Gastroesophageal sphincter (tissue), 4 donors: ENCODE measurements at regions not wholly inside any gene's neighbourhood (a gene's known extent, or its start where the extent isn't known, plus 50 kb on each side); places are given as distances from the start of the nearest gene placed in this dataset.
"Not testable (repeated sequence)": the region's sequence is repeated elsewhere in the genome, so short reads cannot be mapped to it uniquely, and the experiment has no call there.

Experiments
- ATAC-seq: fragments of 150-250 bp; one replicate; pipeline ENCODE4 v1.9.1; 2016; ENCODE audit warnings: mild to moderate bottlenecking, moderate library complexity
- H3K27ac ChIP-seq, 4 donors: fragments of 200-600 bp; sonication (generic) in 3 of 4; 1 replicate in 3 of 4; 2 replicates in 1 of 4; pipeline ENCODE4 v1.5.1; 2016 to 2019
- H3K27me3 ChIP-seq: fragments of 200-600 bp; sonication (generic); one replicate; pipeline ENCODE4 v1.5.1; 2019
- H3K36me3 ChIP-seq, 2 donors: fragments of 200-600 bp; sonication (generic); one replicate each; pipeline ENCODE4 v1.5.1; 2019; ENCODE audit warnings: control low read depth in 1 of 2
- H3K4me1 ChIP-seq, 3 donors: fragments of 200-600 bp; sonication (generic); 1 replicate in 2 of 3; 2 replicates in 1 of 3; pipeline ENCODE4 v1.5.1; 2016 to 2019; ENCODE audit warnings: control low read depth in 2 of 3
- H3K4me3 ChIP-seq, 2 donors: fragments of 200-600 bp; sonication (generic); one replicate each; pipeline ENCODE4 v1.5.1; 2019; ENCODE audit warnings: mild to moderate bottlenecking in 1 of 2, moderate library complexity in 1 of 2
- H3K9me3 ChIP-seq, 3 donors: fragments of 200-600 bp; sonication (generic); one replicate each; pipeline ENCODE4 v1.5.1; 2017 to 2019; ENCODE audit warnings: control low read depth in 2 of 3
- EP300 ChIP-seq: sonication (generic); formaldehyde crosslinking; IDR thresholded peaks from one replicate; pipeline ENCODE4 v1.6.1; 2017; ENCODE audit warnings: antibody characterized with exemption, mild to moderate bottlenecking
- POLR2A ChIP-seq, 2 donors: fragments of 450-650 bp; IDR thresholded peaks; one replicate each; pipeline ENCODE4 v1.6.1; 2017; ENCODE audit warnings: antibody characterized with exemption in 2 of 2, mild to moderate bottlenecking in 2 of 2, moderate library complexity in 1 of 2
- POLR2AphosphoS5 ChIP-seq: sonication (generic); formaldehyde crosslinking; IDR thresholded peaks from one replicate; pipeline ENCODE4 v1.6.1; 2017; ENCODE audit warnings: antibody characterized with exemption
- WGBS, 2 donors: methylation state at CpG; one replicate each; pipeline ENCODE4 v1.1.5; 2018; ENCODE audit warnings: low coverage in 1 of 2; 5-methylcytosine and 5-hydroxymethylcytosine counted together
- TF ChIP-seq, protein P1 (sequence below), 4 experiments: fragments of 200-600 bp in 2 of 4; fragments of 450-650 bp in 2 of 4; sonication (generic) in 1 of 4; IDR thresholded peaks; one replicate each; pipeline ENCODE4 v1.5.1; 2017 to 2019; ENCODE audit warnings: antibody characterized with exemption in 4 of 4, mild to moderate bottlenecking in 2 of 4, moderate library complexity in 2 of 4

GRCh38 chr12:84411031-84411430 lies 501.6 kb downstream of the SLC6A15 start:
- Histone ChIP-seq H3K27me3 (no peaks in the 10 kb centered on the region), H3K36me3 (no peaks in the 10 kb centered on the region)

DNA sequence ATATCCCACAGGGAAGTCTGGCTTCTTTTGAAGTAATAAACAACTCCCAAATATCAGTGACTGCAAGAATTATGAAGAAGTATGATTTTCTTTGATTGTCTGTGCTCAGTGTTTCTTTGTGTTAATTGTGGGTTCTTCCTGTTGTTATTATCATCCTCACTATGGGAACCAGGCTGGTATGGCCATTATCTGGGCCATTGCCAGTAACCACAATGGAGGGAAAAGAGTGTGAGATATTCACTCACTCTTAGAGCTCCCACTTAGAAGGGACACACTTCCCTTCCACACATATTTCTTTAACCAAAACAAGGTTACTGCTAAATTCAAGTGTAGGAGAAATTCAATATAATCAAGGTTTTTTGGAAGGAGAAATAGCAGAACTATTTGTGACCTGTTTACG lies 503.7 kb downstream of the SLC6A15 start:
- Histone ChIP-seq H3K27me3 (no peaks in the 10 kb centered on the region), H3K4me1 (no peaks in the 10 kb centered on the region), H3K4me3 (no peak overlapping the region), H3K36me3 (no peaks in the 10 kb centered on the region), H3K9me3 (no peaks in the 10 kb centered on the region), H3K27ac (no peak overlapping the region)
- TF ChIP-seq POLR2AphosphoS5 (no peak), POLR2A (IDR thresholded peaks at IDR 0.05) (no peak), EP300 (no peak)
- TF ChIP-seq, protein P1, sequence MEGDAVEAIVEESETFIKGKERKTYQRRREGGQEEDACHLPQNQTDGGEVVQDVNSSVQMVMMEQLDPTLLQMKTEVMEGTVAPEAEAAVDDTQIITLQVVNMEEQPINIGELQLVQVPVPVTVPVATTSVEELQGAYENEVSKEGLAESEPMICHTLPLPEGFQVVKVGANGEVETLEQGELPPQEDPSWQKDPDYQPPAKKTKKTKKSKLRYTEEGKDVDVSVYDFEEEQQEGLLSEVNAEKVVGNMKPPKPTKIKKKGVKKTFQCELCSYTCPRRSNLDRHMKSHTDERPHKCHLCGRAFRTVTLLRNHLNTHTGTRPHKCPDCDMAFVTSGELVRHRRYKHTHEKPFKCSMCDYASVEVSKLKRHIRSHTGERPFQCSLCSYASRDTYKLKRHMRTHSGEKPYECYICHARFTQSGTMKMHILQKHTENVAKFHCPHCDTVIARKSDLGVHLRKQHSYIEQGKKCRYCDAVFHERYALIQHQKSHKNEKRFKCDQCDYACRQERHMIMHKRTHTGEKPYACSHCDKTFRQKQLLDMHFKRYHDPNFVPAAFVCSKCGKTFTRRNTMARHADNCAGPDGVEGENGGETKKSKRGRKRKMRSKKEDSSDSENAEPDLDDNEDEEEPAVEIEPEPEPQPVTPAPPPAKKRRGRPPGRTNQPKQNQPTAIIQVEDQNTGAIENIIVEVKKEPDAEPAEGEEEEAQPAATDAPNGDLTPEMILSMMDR (IDR thresholded peaks at IDR 0.05), result no peak
- no peak for ATAC-seq
- WGBS, 2 donors, result 86 to 100% methylated on average over 1 of the region's 1 CpG

More at GRCh38 chr12:84411031-84411430, 501.6 kb downstream of the SLC6A15 start:
- TF ChIP-seq EP300 (no peak), POLR2AphosphoS5 (no peak), POLR2A (IDR thresholded peaks at IDR 0.05) (no peak)
- TF ChIP-seq, protein P1 (IDR thresholded peaks at IDR 0.05), result no peak
- H3K4me3 ChIP-seq, result no peak overlapping the region
- no peak for ATAC-seq
- no peaks in the 10 kb centered on the region for H3K9me3 ChIP-seq
- WGBS, 2 donors, result 67 to 91% methylated on average over 1 to 2 of the region's 3 CpGs
- H3K4me1 ChIP-seq, result no peaks in the 10 kb centered on the region
- no peak overlapping the region for H3K27ac ChIP-seq

DNA sequence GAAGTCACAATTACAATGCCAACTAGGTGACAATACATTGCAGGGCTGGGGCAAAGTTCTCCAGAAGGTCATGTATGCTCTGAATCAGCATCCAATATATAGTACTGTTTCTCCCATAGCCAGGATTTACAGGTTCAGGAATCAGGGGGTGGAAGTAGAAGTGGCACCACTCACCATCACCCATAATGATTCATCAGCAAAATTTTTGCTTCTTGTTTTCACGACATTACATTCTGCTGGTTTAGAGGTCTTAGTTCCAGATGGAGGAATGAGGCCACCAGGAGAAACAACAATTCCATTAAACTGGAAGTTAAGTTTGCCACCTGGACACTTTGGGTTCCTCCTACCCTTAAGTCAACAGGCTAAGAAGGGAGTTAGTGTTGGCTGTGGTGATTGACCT lies 505.9 kb downstream of the SLC6A15 start:
- not testable (repeated sequence) for H3K4me3 ChIP-seq, ATAC-seq, H3K9me3 ChIP-seq, H3K27me3 ChIP-seq, H3K27ac ChIP-seq, H3K36me3 ChIP-seq, H3K4me1 ChIP-seq
- 88 to 89% methylated on average over 1 of the region's 1 CpG for WGBS, 2 donors

DNA sequence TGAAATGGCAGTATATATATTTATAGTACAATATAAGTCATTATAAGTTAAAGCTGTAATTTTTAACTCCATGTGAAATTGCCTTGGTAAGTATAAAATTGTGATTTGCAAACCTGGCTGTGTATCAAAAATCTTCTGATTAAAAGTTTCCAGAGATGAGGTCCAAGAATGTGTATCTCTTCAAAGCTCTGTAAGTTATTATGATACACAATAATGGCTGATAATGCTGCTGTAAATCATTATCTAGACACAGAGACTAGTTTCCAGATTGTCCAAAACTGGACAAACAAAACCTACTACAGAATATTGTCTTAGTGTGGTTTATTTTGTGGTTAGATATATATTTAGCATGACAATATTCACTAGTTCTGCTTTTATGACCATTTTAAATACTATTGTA lies 514.8 kb downstream of the SLC6A15 start:
- no peak overlapping the region for H3K4me3 ChIP-seq
- TF ChIP-seq, protein P1 (IDR thresholded peaks at IDR 0.05), result no peak
- TF ChIP-seq POLR2AphosphoS5 (no peak), EP300 (no peak), POLR2A (IDR thresholded peaks at IDR 0.05) (no peak)
- no peaks in the 10 kb centered on the region for H3K27me3 ChIP-seq
- no peak overlapping the region for H3K27ac ChIP-seq
- H3K9me3 ChIP-seq, result no peaks in the 10 kb centered on the region
- H3K36me3 ChIP-seq, result no peaks in the 10 kb centered on the region
- H3K4me1 ChIP-seq, result no peaks in the 10 kb centered on the region
- ATAC-seq, result no peak

DNA sequence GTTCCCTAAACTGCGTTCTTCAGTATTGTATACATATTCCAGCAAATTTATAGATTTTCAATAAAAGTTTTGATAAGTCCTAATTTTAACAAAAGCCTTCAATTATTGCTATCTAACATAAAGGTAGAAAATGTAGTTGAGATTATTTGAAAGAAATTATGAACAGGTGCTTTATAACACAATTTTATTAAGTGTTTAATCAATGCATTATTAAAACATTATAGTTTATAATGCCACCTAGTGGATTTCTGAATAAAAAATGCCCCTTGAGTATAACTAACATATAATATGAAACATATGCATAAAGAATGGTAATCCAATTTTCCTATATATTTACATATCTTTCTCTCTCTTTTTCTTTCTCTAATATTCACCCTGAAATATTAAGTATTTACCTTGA lies 515.3 kb downstream of the SLC6A15 start:
- WGBS, 2 donors, result 73 to 94% methylated on average over 1 of the region's 1 CpG
- no peaks in the 10 kb centered on the region for H3K36me3 ChIP-seq
- H3K27me3 ChIP-seq, result no peaks in the 10 kb centered on the region

DNA sequence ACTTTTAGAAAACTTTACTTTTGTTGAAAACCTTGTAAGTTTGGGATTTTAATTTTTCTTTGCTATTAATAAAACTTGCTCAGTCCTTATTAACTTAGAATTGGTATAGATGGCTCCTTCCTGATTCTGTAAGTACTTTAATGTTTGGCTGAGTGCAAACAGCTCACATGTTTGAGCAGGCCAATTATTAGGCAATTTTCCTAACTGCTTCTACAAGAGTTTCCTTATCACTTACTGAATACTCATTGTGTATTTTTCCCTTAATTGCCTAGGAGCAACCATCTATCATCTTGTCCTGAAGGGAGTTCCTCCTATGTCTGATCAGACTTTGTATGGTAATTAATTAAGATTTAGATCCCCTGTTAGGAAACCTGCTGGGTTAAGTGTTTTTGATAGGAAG lies 521.4 kb downstream of the SLC6A15 start:
- not testable (repeated sequence) for H3K27me3 ChIP-seq, H3K4me1 ChIP-seq, H3K27ac ChIP-seq, H3K4me3 ChIP-seq, H3K36me3 ChIP-seq, ATAC-seq
- H3K9me3 ChIP-seq, result peaks cover 0 to 13% (median 0%) of the 10 kb centered on the region in 3 donors

More for the DNA sequence above, 515.3 kb downstream of the SLC6A15 start:
- Histone ChIP-seq H3K4me3 (no peak overlapping the region), H3K4me1 (no peaks in the 10 kb centered on the region), H3K9me3 (no peaks in the 10 kb centered on the region), H3K27ac (no peak overlapping the region)
- TF ChIP-seq, protein P1 (IDR thresholded peaks at IDR 0.05), result no peak
- TF ChIP-seq POLR2AphosphoS5 (no peak), POLR2A (IDR thresholded peaks at IDR 0.05) (no peak), EP300 (no peak)
- no peak for ATAC-seq
